ENCODE measurements at regions not wholly inside any gene's neighbourhood (a gene's known extent, or its start where the extent isn't known, plus 50 kb on each side); places are given as distances from the start of the nearest gene placed in this dataset.
A peak's percentile ranks its signal among the peaks of the same experiment; 100 is the strongest.

GRCh38 chr3:150342896-150343467 is 65.1 kb upstream of the TSC22D2 start:
- Histone ChIP-seq H3K56ac (replicated peaks; ENCODE audit: insufficient read length, low read depth, low read length) (no peak overlapping the region), H4K91ac (replicated peaks; ENCODE audit: insufficient read length, low read length) (no peak overlapping the region), H2BK20ac (ENCODE audit: low read length) (peak overlapping the region; percentile 84; the same call in 1 of the 2 replicates), H3K27me3 (replicated peaks in 1 of 4; ENCODE audit: control insufficient read depth in 3 of 4, extremely low read depth in 1 of 4, insufficient read depth in 3 of 4, low read length in 3 of 4) (no peaks in the 10 kb centered on the region), H2BK15ac (ENCODE audit: low read length) (no peak overlapping the region), H3K27ac (ENCODE audit: low read depth, low read length) (no peak overlapping the region), H3K9ac (replicated peaks in 1 of 4; ENCODE audit: extremely low read depth in 1 of 4, low read depth in 3 of 4, low read length in 3 of 4) (no peak overlapping the region), H2BK5ac (ENCODE audit: low read depth, low read length) (no peak overlapping the region), H2BK12ac (ENCODE audit: low read depth, low read length) (peak overlapping the region; percentile 29; the same call in 1 of the 2 replicates), H3K18ac (ENCODE audit: extremely low read depth, low read length) (no peak overlapping the region), H2AFZ (ENCODE audit: low read length) (peak overlapping the region; percentile 87; the same call in 1 of the 2 replicates), H3K36me3 (ENCODE audit: control insufficient read depth in 2 of 4, insufficient read depth in 4 of 4, low read length in 3 of 4) (no peaks in the 10 kb centered on the region), H3K23me2 (ENCODE audit: low read depth, low read length) (no peaks in the 10 kb centered on the region), H3K4me2 (ENCODE audit: insufficient read depth in 1 of 2, low read depth in 2 of 2, low read length in 2 of 2) (no peak overlapping the region), H3K23ac (ENCODE audit: insufficient read length) (no peak overlapping the region), H3K4me1 (replicated peaks in 1 of 4; ENCODE audit: control insufficient read depth in 3 of 4, insufficient read depth in 4 of 4, low read length in 3 of 4) (peaks cover 0 to 26% (median 16%) of the 10 kb centered on the region in 4 experiments; a peak in 5 of 7 replicates), H4K20me1 (replicated peaks in 1 of 2; ENCODE audit: control insufficient read depth in 1 of 2, insufficient read depth in 2 of 2, low read length in 2 of 2) (no peaks in the 10 kb centered on the region), H3K4ac (replicated peaks; ENCODE audit: insufficient read length, low read depth, low read length) (no peak overlapping the region), H2BK120ac (replicated peaks; ENCODE audit: low read depth, low read length) (no peak overlapping the region), H3K79me2 (ENCODE audit: control insufficient read depth in 1 of 2, insufficient read depth in 2 of 2, low read length in 2 of 2) (no peaks in the 10 kb centered on the region), H2AK5ac (ENCODE audit: low read depth, low read length) (no peak overlapping the region; the same call in 1 of the 2 replicates), H3K4me3 (ENCODE audit: extremely low read depth in 1 of 4, insufficient read depth in 2 of 4, low read depth in 3 of 4, low read length in 4 of 4) (no peak overlapping the region), H4K5ac (ENCODE audit: insufficient read length, low read depth, low read length) (no peak overlapping the region), H3K14ac (ENCODE audit: insufficient read length) (no peak overlapping the region), H4K8ac (ENCODE audit: extremely low read depth, insufficient read depth, low read length) (no peak overlapping the region), H3K9me3 (ENCODE audit: insufficient read depth in 2 of 2, low read depth in 1 of 2, low read length in 1 of 2) (no peaks in the 10 kb centered on the region), H3K79me1 (ENCODE audit: low read depth, low read length) (no peaks in the 10 kb centered on the region)
- DNase-seq (ENCODE audit: low read depth in 1 of 2, low spot score in 2 of 2) (no peak), FAIRE-seq (no peak)
- ChIA-PET CTCF (ENCODE audit: partially characterized antibody) (no interaction called here), POLR2A (ENCODE audit: partially characterized antibody) (no interaction called here)
- 97% methylated on average over 2 of the region's 2 CpGs; no CpG with 5 or more reads in 1 of the 2 experiments for WGBS, 2 experiments (ENCODE audit: extremely low coverage in 1 of 2, insufficient coverage in 1 of 2, insufficient read length in 1 of 2, insufficient replicate concordance in 2 of 2, low coverage in 1 of 2, low lambda C conversion rate in 2 of 2, missing lambda C conversion rate in 1 of 2)
- no peak for TF ChIP-seq KDM5A (IDR thresholded peaks at IDR 0.05; ENCODE audit: low read length)
- no peak for TF ChIP-seq ATF2 (IDR thresholded peaks at IDR 0.05; ENCODE audit: low read length)
- no peak for TF ChIP-seq KDM1A (IDR thresholded peaks at IDR 0.05; ENCODE audit: borderline replicate concordance, low read length)
- TF ChIP-seq BCL11A (IDR thresholded peaks at IDR 0.05; ENCODE audit: low read depth in 2 of 2, low read length in 2 of 2), result no peak
